Esophagus mucosa (tissue), 1 donor: ENCODE measurements at regions not wholly inside any gene's neighbourhood (a gene's known extent, or its start where the extent isn't known, plus 50 kb on each side); places are given as distances from the start of the nearest gene placed in this dataset.
"Not testable (repeated sequence)": the region's sequence is repeated elsewhere in the genome, so short reads cannot be mapped to it uniquely, and the experiment has no call there.

ENCODE experiments used
- ATAC-seq: fragments of 200-7000 bp; cut with Tn5 transposase; one replicate; pipeline ENCODE4 v1.9.1; 2020
- donor health status: DM: yes; HTN: yes; CAD: no.

DNA sequence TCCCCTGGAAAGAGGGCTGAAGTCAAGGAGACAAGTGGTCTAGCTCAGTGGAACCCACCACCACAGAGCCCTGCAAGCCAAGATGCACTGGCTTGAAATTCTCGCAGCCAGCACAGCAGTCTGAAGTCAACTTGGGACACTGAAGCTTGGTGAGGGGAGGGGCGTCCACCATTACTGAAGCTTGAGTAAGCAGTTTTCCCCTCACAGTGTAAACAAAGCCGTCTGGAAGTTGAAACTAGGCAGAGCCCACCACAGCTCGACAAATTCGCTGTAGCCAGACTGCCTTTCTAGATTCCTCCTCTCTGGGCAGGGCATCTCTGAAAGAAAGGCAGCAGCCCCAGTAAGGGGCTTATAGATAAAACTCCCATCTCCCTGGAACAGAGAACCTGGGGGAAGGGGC, 87.3 kb upstream of the KITLG start:
- ATAC-seq, result not testable (repeated sequence)

DNA sequence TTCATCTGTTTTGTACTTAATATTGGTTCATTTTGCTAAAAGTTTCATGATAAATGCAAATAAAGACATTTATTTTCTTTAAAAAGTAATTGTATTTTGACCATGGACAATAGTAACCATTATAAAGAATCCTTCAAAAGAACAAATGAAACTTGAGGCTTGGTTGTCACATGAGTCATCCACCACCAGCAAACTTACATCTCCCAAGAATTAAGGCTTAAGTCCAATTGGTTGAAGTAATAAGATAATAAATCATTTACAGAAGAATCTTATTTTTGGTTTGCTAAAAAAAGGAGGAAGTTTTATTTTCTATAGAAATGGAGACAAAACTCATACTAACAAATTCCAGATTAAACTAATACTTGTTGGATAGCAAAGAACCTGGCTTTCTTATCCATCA, 84.8 kb upstream of the KITLG start:
- ATAC-seq, result no peak

DNA sequence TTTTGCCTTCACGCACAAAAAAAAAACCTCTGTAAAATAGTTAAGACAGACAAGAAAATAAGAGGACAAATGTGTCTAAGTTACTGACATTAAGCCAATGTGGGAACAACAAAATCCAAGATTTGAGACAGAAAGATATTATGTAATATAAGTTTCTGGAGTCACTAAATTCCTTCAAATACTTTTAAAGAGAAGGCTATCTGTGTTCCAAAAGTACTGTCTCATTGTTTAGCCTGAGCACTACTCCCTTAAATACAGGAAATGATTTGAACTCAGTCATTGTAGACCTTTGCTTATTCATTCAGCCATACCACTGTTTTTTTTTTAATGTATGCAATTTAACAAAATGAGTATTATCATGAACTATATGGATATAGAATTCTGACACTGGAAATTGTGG, 82.7 kb upstream of the KITLG start:
- no peak for ATAC-seq

DNA sequence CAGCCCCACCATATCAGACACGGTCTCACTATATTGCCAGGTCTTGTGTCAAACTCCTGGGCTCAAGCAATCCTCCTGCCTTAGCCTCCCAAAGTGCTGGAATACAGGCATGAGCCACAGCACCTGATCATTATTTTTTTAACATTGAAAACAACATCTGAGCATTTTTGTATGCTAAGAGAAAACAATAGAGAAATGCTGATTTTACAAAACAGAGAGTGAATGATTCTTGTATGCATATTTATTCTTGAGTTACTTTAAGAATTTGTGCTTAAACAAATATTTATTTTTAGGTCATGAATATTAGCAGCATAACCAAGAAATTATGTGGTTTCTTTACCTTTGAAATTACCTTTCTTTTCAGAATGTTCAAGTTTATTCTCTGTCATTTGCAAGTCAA, 81.8 kb upstream of the KITLG start:
- ATAC-seq, result no peak

DNA sequence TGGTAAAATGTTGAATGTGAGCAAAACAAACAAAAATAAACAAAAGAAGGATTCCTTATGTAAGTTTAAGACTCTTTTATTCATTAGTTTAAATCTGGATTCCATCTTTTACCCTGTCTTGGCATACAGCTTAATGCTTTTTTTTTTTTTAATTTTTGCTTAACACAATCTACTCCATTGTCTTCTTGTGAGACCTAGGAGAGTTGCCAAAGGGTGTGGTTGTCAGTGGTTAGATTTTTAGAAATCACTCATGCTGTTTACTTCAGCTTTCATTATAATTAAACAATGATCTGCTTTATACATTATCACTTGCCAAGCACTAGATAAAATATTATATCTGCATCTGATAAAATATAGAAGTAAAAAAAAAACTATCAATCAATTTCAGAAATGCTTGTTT, 77.7 kb upstream of the KITLG start:
- ATAC-seq, result peak; percentile 67

DNA sequence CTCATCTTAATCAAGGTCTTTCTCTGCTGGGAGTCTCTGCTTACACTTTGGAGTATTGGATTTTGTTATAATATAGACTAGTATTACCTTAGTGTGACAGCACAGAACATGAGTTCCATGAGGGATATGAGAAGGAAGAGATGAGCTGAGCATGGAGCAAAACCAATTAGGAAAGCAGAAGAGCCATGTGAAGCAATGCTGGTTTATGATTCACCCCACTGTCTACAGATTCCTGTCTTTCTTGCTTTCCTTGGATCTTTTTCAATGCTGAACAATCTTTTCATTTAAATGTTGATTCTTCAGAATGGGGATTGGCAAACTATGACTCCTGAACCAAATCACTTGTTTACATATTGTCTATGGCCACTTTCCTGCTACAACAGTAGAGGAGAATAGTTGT, 70.4 kb upstream of the KITLG start:
- peak; percentile 90 for ATAC-seq

DNA sequence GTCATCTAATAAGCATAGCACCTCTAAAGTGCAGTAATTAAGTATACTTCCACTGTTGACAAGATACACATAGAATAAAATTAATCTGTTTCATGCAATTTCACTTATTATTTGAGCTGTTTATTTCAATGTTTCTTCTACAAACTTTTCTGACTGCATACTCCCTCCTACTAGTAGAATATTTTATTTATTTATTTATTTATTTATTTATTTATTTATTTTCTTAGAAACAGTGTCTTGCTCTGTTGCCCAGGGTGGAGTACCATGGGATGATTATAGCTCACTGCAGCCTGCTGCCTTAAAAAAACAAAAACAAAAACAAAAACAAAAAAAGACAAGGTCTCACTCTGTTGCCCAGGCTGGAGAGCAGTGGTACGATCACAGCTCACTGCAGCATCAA, 68.4 kb upstream of the KITLG start:
- ATAC-seq, result no peak

DNA sequence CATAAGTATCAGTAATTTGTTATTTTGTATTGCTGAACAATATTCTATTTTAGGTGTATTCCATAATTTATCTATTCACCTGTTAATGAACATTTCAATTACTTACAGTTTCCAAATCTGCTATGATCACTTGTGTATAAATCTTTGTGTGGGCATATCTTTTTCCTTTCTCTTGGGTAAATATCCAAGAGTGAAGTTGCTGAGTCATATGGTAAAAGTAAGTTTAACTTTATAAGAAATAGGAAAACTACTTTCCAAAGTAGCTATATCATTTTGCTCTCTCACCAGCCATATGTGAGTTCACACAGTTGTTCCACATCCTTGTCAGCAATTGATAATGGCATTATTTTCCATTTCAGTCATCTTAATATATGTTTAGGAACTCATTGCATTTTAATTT, 66.6 kb upstream of the KITLG start:
- no peak for ATAC-seq

DNA sequence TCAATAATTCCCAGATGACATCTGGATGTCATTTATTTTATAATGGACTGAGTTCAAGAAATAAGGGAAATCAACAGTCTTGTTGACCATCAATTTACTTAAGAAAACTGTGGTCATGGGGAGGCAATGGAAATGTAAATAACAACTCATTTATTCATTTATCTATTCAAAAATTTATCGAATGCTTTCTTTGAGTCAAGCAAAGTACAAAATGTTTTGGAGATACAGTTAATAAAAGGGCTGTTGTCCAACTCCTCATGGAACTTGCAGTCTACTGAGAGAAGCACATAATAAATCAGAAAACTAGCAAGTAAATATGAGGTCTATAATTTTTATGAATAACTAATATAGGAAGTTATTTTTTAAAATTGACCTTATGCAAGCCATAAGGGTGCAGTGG, 65.5 kb upstream of the KITLG start:
- ATAC-seq, result no peak

DNA sequence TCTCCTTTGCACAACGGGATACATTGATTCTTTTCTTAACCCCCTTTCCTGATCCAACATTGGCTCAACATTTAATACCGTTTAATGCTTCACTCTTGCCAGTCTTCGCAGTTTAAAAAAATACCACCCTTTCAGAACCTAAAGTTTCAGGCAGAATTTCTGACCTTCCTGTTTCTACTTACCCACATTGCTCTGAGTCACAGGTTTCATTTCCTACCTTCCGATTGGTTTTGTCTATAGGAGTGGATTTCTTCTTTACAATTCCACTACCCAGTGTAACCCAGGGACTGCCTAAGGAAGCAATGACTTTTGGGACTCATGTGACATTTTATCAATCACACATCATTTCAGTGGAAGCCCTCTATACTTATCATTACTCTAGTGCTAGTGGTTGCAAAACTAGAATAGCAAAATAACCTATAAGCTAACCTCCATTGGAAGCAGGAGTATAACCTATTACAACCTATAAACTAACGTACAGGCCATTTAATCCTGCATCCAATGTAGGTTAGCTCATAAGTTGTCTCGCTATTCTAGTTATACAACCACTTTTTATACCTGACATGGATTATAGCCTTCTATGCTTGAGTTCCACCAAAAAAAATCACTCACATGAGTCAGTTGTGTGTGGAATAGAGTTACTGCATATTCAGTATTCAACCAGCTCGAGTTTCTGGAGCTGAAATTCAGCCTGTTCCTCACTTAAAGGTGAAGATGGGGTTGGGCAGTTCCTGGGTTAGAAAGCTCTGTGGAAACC, 64.9 kb upstream of the KITLG start:
- peak; percentile 97 for ATAC-seq

DNA sequence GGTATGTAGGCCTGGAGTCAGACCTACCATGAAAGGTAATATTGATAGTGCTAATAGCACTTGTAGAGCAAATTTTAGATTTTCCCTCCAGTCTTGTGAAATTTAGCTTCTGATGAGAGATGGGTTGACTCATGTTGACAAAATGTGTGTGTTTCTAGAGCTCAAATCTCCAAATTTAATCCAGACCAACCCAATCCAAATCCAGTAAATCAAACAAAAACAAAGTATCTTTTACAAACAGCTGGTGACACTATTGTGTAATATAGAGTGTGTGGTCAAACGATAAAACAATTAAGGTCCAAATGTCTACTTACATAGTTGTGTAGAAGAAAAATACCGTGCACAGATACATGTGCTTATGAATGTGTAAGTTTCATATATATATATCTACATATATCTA, 63.4 kb upstream of the KITLG start:
- no peak for ATAC-seq

DNA sequence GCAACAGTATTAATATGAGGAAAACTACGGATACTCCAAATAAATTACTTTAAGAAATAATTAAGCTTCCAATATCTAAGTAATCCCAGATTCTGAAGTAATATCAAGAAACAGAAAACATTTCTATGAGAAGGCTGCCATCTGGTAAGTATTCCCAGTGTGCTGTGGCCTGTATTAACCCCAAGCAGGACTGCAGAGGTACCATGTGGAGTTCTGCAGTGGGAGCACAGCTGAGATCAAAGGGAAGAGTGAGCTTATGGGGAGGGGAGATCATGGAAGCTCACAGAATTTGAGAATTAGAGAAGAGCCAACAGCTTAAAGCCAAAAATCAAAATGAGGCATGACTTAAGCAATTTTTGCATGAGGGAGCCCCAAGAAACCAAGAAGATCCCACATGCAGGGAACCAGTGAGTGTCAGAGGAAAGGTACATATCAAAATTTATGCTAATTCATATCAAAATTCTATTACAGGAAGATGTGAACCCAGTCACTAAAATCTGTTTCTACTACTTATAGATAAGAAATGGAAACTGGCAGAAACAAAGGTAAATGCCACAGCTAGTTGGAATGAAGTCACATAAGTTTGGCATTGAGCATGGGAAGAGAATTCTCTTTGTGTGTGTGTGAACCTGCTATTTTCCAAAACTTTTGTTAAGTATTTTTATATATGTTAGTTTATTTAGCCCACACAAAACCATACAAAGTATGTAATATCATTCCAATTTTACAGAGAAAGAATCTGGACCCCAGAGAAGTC, 62.6 kb upstream of the KITLG start:
- ATAC-seq, result no peak

DNA sequence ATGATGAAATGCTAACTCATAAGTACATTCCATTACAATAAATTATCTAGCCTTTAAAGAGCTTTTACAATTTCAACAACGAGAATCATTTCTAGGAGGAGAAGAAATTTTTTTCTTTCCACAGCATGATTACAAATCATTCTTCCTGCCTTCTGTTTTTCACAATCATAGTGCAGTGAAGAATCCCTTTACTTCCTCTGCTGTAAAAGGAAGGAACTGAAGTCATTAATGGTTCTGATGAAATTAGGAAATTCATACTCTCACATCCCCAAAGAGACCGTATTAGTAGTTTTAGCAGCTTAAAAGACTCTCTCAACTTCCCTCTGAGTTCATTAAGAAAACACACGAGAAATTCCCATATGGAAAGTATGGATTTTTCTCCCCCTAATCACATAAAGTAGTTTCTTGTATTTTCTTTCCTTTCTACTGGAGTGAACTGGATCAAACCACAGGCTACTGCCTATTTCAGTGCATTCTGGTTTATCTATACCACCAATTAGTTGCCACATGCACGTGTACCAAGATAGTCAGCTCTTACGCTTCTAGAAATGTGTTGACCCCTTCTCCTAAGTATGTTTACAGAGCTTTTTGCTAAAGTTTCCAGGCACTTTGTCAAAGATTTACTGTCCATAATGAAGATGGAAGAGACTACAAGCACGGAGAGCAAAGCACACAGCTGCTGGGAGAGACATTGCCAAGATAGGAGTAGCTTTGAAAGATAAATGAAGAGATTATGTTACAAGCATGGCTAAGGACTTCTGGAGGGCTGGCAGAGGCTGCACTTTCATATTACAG, 58.9 kb upstream of the KITLG start:
- no peak for ATAC-seq

DNA sequence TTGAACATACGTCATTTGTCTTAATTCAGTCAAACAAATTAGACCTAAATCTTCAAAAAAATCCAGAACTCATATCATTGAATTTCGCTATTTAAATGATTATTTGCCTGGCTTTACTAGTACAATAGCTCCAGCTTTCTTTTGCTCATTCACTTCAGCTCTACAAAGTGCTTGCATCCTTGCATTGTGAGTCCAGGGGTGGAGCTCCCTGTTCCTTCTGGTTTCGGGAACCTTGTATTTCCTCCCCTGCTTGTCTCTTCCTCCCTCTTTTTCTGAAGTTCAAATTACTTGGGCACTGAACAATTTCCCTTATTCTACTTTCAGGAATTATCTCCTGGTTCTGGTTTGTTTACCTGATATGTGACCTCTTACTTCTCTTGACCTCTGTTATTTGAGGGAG, 58.1 kb upstream of the KITLG start:
- ATAC-seq, result no peak

DNA sequence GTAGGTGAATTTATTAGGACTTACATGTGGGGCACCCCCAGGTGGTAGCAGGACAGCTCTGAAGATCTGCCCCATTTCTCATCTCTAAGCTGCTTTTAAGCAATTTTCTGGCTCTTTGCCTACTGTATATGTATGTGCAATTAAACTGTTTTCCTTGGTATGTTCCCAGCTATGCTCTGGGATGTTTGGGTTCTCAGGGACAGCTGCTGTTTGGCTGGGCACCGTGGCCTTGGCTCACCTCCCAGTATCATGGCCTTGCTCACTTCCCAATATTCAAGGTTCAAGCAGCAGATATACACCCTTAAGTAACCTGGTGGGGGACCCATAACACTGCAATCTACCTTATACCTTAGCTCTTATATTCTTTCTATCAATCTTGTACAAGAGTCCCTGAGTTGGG, 53.7 kb upstream of the KITLG start:
- no peak for ATAC-seq

DNA sequence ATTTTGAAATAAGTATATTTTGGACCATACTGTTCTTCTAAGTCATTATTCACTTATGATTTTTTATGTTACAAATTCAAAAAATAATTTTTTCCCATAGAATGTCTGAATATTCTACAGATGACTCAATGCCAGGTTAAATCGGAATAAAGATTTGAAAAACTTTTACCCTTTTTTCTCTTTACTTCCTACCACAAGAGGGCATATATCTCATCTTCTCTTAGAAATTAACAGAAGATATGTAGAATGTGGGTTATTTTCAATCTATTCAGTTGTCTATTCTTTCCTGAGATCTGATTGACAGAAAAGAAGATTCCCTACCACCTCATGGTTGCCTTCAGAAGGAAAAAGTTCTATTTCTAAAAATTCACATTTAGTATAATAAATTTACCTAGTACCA, 53.0 kb upstream of the KITLG start:
- no peak for ATAC-seq

DNA sequence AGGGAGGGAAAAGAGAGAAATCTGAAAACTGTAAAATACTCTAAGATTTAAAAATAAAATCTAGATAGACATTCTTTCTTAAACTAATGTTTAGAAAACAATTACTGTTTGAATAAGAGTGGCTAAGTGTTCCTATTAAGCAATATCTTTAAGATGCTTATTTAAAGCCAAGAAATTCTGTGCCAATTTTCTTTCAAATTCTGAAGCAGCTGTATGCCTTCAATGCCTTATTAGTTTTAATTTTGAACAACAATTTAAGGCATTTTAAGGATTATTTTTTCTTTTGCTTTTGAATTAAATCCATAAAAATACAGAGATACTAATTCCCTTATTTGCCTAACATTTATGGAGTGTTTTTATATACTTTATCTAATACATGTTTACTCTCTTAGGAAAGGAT, 50.3 kb upstream of the KITLG start:
- no peak for ATAC-seq
